NCI-H345 (cell line): ENCODE measurements at regions not wholly inside any gene's neighbourhood (a gene's known extent, or its start where the extent isn't known, plus 50 kb on each side); places are given as distances from the start of the nearest gene placed in this dataset.

Source experiments
- DNase-seq: peaks from one replicate; lab custom pipeline; 2025; lab: John Stamatoyannopoulos, UW

GRCh38 chr15:26477044-26477443 is 295.8 kb downstream of the GABRB3 start:
- DNase-seq: no peak

- DNase-seq: no peak
These were observed 297.3 kb downstream of the GABRB3 start for GRCh38 chr15:26475554-26475953.

GRCh38 chr15:26472661-26473060 is 300.2 kb downstream of the GABRB3 start:
- no peak for DNase-seq

- DNase-seq: no peak
These were observed 310.8 kb downstream of the GABRB3 start for GRCh38 chr15:26461847-26462608.

GRCh38 chr15:26460165-26460564 is 312.7 kb downstream of the GABRB3 start:
- DNase-seq: no peak

GRCh38 chr15:26455828-26456227 is 317.0 kb downstream of the GABRB3 start:
- DNase-seq: no peak

GRCh38 chr15:26453914-26454313 is 319.0 kb downstream of the GABRB3 start:
- DNase-seq: no peak

GRCh38 chr15:26451995-26452394 is 320.9 kb downstream of the GABRB3 start:
- no peak for DNase-seq

- DNase-seq: no peak
These were observed 323.6 kb downstream of the GABRB3 start for GRCh38 chr15:26449291-26449690.

- DNase-seq: no peak
These were observed 329.5 kb downstream of the GABRB3 start for GRCh38 chr15:26443321-26443720.

GRCh38 chr15:26442680-26443079 is 330.2 kb downstream of the GABRB3 start:
- DNase-seq: no peak

- no peak for DNase-seq
These were observed 333.2 kb downstream of the GABRB3 start for GRCh38 chr15:26439681-26440080.

- no peak for DNase-seq
These were observed 334.1 kb downstream of the GABRB3 start for GRCh38 chr15:26438718-26439117.

GRCh38 chr15:26438316-26438715 is 334.6 kb downstream of the GABRB3 start:
- DNase-seq: no peak

- no peak for DNase-seq
These were observed 339.0 kb downstream of the GABRB3 start for GRCh38 chr15:26433818-26434217.

- DNase-seq: no peak
These were observed 339.8 kb downstream of the GABRB3 start for GRCh38 chr15:26433060-26433459.

GRCh38 chr15:26421065-26421464 is 351.8 kb downstream of the GABRB3 start:
- DNase-seq: no peak

- DNase-seq: no peak
These were observed 377.2 kb downstream of the GABRB3 start for GRCh38 chr15:26395624-26396023.

GRCh38 chr15:26394801-26395200 is 378.1 kb downstream of the GABRB3 start:
- DNase-seq: no peak

- DNase-seq: no peak
These were observed 379.9 kb downstream of the GABRB3 start for GRCh38 chr15:26392956-26393355.

GRCh38 chr15:26391567-26392194 is 381.2 kb downstream of the GABRB3 start:
- no peak for DNase-seq

- no peak for DNase-seq
These were observed 390.3 kb downstream of the GABRB3 start for GRCh38 chr15:26382444-26383072.

GRCh38 chr15:26378304-26378703 is 394.6 kb downstream of the GABRB3 start:
- DNase-seq: no peak
